Esophagus (tissue), 2 donors: ENCODE measurements at regions not wholly inside any gene's neighbourhood (a gene's known extent, or its start where the extent isn't known, plus 50 kb on each side); places are given as distances from the start of the nearest gene placed in this dataset.

Experiments used
- H3K27ac ChIP-seq, 2 donors: one replicate each; pipeline ENCODE4 v1.5.1; 2013; ENCODE audit warnings: low read depth in 2 of 2, mild to moderate bottlenecking in 2 of 2, inconsistent platforms in 1 of 2, low read length in 1 of 2, moderate library complexity in 1 of 2
- H3K27me3 ChIP-seq, 2 donors: one replicate each; pipeline ENCODE4 v1.6.1; 2013; ENCODE audit warnings: low read length in 2 of 2, control low read depth in 1 of 2, mild to moderate bottlenecking in 1 of 2; ENCODE audit not compliant: insufficient read depth in 2 of 2, control insufficient read depth in 1 of 2
- H3K36me3 ChIP-seq, 2 donors: one replicate each; pipeline ENCODE4 v1.6.1; 2013; ENCODE audit warnings: low read length in 1 of 2; ENCODE audit not compliant: control insufficient read depth in 2 of 2, insufficient read depth in 2 of 2
- H3K4me1 ChIP-seq, 2 donors: one replicate each; pipeline ENCODE4 v1.6.1; 2013; ENCODE audit warnings: low read length in 1 of 2; ENCODE audit not compliant: control insufficient read depth in 2 of 2, insufficient read depth in 2 of 2
- H3K4me3 ChIP-seq, 2 donors: one replicate each; pipeline ENCODE4 v1.5.1; 2013; ENCODE audit warnings: low read length in 2 of 2, mild to moderate bottlenecking in 2 of 2, low read depth in 1 of 2, moderate library complexity in 1 of 2
- H3K9me3 ChIP-seq, 2 donors: one replicate each; pipeline ENCODE4 v1.6.1; 2013; ENCODE audit warnings: mild to moderate bottlenecking in 2 of 2, low read depth in 1 of 2, low read length in 1 of 2, moderate library complexity in 1 of 2; ENCODE audit not compliant: control insufficient read depth in 2 of 2, insufficient read depth in 1 of 2
- WGBS, 2 donors: extraction: QIAGEN DNeasy Blood & Tissue Kit; methylation state at CpG; one replicate each; pipeline ENCODE4 v1.1.7; 2013; 5-methylcytosine and 5-hydroxymethylcytosine counted together
- donor health status: healthy with polysubstance abuse.
- donor health status: Bipolar disorder and iron deficiency.

GRCh38 chr3:176571926-176572325, 625.4 kb downstream of the TBL1XR1 start:
- 75 to 85% methylated on average over 6 of the region's 6 CpGs for WGBS, 2 donors
- H3K4me1 ChIP-seq: no peaks in the 10 kb centered on the region
- H3K4me3 ChIP-seq: no peak overlapping the region
- no peaks in the 10 kb centered on the region for H3K27me3 ChIP-seq
- H3K36me3 ChIP-seq: no peaks in the 10 kb centered on the region
- no peak overlapping the region for H3K27ac ChIP-seq
- no peaks in the 10 kb centered on the region for H3K9me3 ChIP-seq

DNA sequence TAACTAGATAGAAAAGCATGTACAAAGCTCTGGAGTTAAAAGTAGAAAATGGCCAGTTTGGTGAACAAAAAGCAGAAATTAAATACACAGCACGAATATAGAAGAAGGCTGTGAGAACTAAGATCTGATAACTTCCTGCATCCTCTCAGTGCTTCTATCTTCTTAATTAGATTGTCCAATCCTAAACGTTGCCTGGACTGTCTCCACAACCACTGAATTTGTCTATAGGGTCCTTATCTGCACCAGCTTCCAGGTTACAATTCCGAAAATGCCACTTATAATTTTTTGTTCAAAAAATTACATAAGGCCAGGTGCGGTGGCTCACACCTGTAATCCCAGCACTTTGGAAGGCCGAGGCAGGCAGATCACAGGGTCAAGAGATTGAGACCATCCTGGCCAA, 626.3 kb downstream of the TBL1XR1 start:
- Histone ChIP-seq H3K27ac (no peak overlapping the region), H3K36me3 (no peaks in the 10 kb centered on the region), H3K4me3 (no peak overlapping the region), H3K9me3 (no peaks in the 10 kb centered on the region), H3K4me1 (no peaks in the 10 kb centered on the region), H3K27me3 (no peaks in the 10 kb centered on the region)
- 81 to 82% methylated on average over 5 of the region's 5 CpGs for WGBS, 2 donors

DNA sequence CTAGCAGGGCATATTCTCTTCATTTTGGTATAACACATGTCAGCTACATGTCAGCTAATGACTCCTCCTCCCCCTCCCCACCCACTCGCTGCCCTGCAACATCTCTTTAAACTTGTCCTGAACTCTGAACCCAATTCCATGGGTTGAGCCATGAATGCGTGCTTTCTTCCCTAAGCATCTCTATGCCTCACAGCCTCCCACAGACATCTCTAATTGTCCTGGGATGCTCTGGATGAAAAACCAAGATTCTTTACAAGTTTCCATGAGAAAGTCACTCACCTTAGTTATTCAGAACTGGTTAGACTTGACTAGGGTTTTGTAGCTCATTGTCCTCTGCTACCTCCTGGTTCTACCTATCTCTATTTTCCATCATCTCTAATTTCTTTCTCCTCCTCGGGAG, 629.1 kb downstream of the TBL1XR1 start:
- Histone ChIP-seq H3K4me3 (no peak overlapping the region), H3K9me3 (no peaks in the 10 kb centered on the region), H3K27ac (no peak overlapping the region), H3K27me3 (no peaks in the 10 kb centered on the region), H3K4me1 (no peaks in the 10 kb centered on the region), H3K36me3 (no peaks in the 10 kb centered on the region)
- WGBS, 2 donors: 68 to 78% methylated on average over 3 of the region's 3 CpGs

DNA sequence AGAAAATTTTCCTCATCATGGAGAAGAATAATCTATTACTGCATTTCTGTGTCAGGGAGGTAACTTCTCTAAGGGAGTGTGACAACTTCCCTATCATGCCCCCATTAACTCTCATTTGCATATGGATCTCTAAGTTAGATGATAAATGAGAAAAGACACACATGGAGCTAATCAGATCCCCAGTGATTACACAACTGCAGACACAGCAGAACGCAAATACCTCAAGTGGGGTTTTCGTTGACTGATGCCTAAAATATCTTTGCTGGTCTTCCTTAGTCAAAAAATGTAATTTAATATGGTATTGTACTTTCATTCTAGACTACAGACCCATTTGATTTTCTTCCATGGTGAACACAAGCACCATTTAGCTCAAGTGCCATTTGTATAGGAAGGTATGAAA, 630.5 kb downstream of the TBL1XR1 start:
- H3K36me3 ChIP-seq: no peaks in the 10 kb centered on the region
- no peaks in the 10 kb centered on the region for H3K27me3 ChIP-seq
- no peaks in the 10 kb centered on the region for H3K9me3 ChIP-seq
- 58 to 81% methylated on average over 2 of the region's 2 CpGs for WGBS, 2 donors
- no peak overlapping the region for H3K27ac ChIP-seq
- H3K4me3 ChIP-seq: no peak overlapping the region
- no peaks in the 10 kb centered on the region for H3K4me1 ChIP-seq

DNA sequence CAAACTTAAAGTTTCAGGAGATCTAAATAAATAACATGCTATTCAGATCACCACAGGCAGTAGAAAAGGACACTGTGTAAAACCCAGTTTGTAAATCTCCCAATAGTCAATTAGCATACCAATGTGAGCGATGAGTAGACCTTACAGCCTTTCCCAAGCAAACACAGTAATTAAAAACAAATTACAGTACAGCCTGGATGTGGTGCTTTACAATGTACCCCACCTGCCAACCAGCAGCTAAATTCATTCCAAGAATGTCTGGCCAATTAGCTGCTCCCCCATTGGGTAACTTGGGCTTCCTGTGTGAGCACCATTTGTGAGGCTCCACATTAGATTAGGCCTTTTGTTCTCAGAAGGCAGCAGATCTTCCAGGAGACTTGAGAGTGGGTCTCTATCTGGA, 635.0 kb downstream of the TBL1XR1 start:
- no peaks in the 10 kb centered on the region for H3K4me1 ChIP-seq
- H3K27me3 ChIP-seq: no peaks in the 10 kb centered on the region
- WGBS, 2 donors: 91 to 92% methylated on average over 1 of the region's 1 CpG
- no peaks in the 10 kb centered on the region for H3K9me3 ChIP-seq
- no peak overlapping the region for H3K27ac ChIP-seq
- no peaks in the 10 kb centered on the region for H3K36me3 ChIP-seq
- H3K4me3 ChIP-seq: no peak overlapping the region

- Histone ChIP-seq H3K4me3 (no peak overlapping the region), H3K27ac (no peak overlapping the region), H3K4me1 (no peaks in the 10 kb centered on the region), H3K36me3 (no peaks in the 10 kb centered on the region), H3K9me3 (no peaks in the 10 kb centered on the region), H3K27me3 (no peaks in the 10 kb centered on the region)
- 56% methylated on average over 3 of the region's 3 CpGs for WGBS, 2 donors
Measured at GRCh38 chr3:176561826-176562225, 635.5 kb downstream of the TBL1XR1 start.

- Histone ChIP-seq H3K36me3 (no peaks in the 10 kb centered on the region), H3K9me3 (no peaks in the 10 kb centered on the region), H3K4me3 (no peak overlapping the region), H3K27ac (no peak overlapping the region), H3K4me1 (no peaks in the 10 kb centered on the region), H3K27me3 (no peaks in the 10 kb centered on the region)
- 76 to 79% methylated on average over 10 of the region's 10 CpGs for WGBS, 2 donors
Measured at GRCh38 chr3:176554791-176555654, 642.3 kb downstream of the TBL1XR1 start.

DNA sequence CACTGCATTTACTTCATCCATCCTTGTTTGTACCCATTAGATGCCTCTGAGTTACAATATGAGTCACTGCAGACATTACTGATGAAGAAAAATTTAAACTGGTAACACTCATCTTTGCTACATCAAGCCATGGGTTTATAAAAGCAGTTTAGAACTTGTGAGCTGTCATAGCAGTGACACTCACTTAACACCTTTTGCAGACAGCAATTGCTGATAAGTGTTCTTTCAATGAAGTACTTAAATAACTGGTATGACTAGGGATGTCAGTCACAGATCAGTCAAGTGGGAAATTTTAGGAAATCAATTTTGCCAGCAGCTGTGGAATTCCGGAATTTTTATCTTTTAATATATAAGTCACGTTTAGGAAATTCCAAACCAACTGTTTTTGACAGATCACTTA, 643.0 kb downstream of the TBL1XR1 start:
- H3K9me3 ChIP-seq: no peaks in the 10 kb centered on the region
- WGBS, 2 donors: 71 to 74% methylated on average over 2 of the region's 2 CpGs

DNA sequence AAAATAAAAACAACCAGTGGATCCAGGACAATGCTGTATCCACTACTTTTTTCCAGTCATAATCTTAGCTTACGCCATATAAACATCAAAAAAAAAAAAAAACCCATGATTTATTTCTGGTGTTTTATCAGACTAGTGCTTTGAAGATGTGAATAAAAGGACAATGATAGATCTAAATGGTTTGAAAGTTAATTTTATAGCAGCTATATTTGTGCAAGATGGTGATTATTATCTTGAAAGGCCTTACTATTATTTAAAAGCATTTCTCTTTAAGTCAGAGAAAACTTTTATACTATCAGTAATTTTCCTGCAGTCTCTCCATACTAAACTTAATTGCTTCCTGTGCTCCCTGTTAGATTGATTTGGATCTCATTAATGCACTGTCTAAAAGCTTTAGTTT, 670.3 kb downstream of the TBL1XR1 start:
- Histone ChIP-seq H3K36me3 (no peaks in the 10 kb centered on the region), H3K4me1 (no peaks in the 10 kb centered on the region), H3K27me3 (no peaks in the 10 kb centered on the region), H3K27ac (no peak overlapping the region), H3K4me3 (no peak overlapping the region), H3K9me3 (peaks cover 2 to 5% of the 10 kb centered on the region in 2 donors)
- 78 to 85% methylated on average over 1 of the region's 1 CpG for WGBS, 2 donors

More for the DNA sequence above, 643.0 kb downstream of the TBL1XR1 start:
- Histone ChIP-seq H3K27me3 (no peaks in the 10 kb centered on the region), H3K4me3 (no peak overlapping the region), H3K36me3 (no peaks in the 10 kb centered on the region), H3K27ac (no peak overlapping the region), H3K4me1 (no peaks in the 10 kb centered on the region)

- Histone ChIP-seq H3K9me3 (peaks cover 2 to 5% of the 10 kb centered on the region in 2 donors), H3K27me3 (no peaks in the 10 kb centered on the region), H3K36me3 (no peaks in the 10 kb centered on the region), H3K27ac (no peak overlapping the region), H3K4me3 (no peak overlapping the region), H3K4me1 (no peaks in the 10 kb centered on the region)
- 30 to 38% methylated on average over 1 of the region's 1 CpG for WGBS, 2 donors
Measured at GRCh38 chr3:176526225-176526624, 671.1 kb downstream of the TBL1XR1 start.
